GF-D8 (cell line): ENCODE measurements at regions not wholly inside any gene's neighbourhood (a gene's known extent, or its start where the extent isn't known, plus 50 kb on each side); places are given as distances from the start of the nearest gene placed in this dataset.
"Not testable (repeated sequence)": the region's sequence is repeated elsewhere in the genome, so short reads cannot be mapped to it uniquely, and the experiment has no call there.

Experiments used
- DNase-seq: peaks from one replicate; lab custom pipeline; 2025; lab: John Stamatoyannopoulos, UW

DNA sequence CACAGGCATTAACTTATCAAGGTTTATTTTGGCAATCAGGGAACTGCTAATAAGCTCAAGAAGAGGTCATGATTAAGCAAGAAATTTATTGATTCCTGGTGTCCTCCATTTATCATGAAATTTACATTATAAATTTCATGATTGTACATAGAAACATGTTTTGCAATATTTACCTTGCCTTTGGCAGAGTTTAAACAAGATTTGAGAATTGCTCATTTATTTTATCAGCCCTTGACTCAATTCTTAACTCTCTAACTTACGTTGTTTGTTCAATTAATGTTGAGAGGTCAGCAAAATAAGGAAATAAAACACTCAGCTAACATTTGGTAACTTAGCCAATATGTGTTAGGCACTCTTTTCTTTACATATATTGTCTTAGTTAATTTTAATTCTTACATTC lies 286.6 kb downstream of the SLC7A11 start:
- no peak for DNase-seq

- DNase-seq, result no peak
These were observed 290.0 kb downstream of the SLC7A11 start for GRCh38 chr4:137952116-137952515.

DNA sequence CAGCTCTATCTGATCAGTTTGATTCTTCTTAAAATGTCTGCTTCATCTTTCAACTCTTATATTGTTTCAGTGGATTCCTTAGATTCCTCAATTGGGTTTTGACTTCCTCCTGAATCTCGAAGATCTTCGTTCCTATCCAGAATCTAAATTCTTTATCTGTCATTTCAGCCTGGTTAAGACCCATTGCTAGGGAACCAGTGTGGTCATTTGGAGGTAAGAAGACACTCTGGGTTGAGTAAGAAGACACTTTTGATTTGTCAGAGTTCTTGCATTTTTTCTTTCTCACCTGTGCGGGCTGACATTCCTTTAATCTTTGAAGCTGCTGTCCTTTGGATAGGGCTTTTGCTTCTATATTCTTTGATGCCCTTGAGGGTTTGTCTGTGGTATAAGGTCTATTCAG lies 291.9 kb downstream of the SLC7A11 start:
- DNase-seq, result no peak

GRCh38 chr4:137949746-137950145 lies 292.4 kb downstream of the SLC7A11 start:
- DNase-seq, result no peak

GRCh38 chr4:137946453-137947174 lies 295.5 kb downstream of the SLC7A11 start:
- DNase-seq, result no peak

GRCh38 chr4:137942815-137943214 lies 299.3 kb downstream of the SLC7A11 start:
- DNase-seq, result not testable (repeated sequence)

GRCh38 chr4:137942015-137942515 lies 300.1 kb downstream of the SLC7A11 start:
- DNase-seq, result not testable (repeated sequence)

DNA sequence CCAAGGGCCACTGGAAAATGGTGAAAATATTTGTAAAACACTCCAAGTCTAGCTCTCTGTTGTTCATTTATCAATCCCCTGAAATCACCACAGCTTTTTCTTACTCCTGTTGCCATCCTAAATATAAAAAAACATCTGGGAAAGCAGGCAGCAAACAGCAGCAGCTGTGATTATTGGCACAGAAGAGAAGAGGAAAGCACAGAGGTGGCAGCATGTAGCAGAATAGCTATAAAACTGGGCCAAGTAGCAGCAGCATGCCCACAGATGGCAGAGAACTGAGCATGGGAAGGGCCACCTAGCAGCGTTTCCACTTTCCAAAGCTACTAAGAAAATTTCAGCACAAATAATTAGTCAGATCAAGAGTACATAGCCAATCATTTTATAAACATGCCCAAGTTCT lies 307.2 kb downstream of the SLC7A11 start:
- DNase-seq, result no peak

DNA sequence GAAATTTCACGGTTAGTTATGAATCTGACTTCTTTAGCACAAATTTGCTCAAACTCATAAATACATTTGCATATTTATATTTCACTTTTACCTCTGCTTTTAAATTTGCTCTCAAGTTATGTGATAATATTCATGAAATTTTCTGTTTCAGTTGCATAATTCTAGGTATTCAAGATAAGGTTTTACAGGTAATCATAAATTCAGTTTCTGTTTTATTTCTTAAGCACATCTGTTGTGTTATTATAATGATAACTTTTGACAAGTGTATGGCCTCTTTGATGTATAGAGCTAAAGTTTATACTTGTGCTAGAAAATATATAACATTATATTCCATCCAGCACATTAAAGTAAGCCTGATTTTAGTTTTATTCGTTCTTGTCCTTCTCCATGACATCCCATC lies 308.1 kb downstream of the SLC7A11 start:
- no peak for DNase-seq

GRCh38 chr4:137927972-137928371 lies 314.2 kb downstream of the SLC7A11 start:
- no peak for DNase-seq

DNA sequence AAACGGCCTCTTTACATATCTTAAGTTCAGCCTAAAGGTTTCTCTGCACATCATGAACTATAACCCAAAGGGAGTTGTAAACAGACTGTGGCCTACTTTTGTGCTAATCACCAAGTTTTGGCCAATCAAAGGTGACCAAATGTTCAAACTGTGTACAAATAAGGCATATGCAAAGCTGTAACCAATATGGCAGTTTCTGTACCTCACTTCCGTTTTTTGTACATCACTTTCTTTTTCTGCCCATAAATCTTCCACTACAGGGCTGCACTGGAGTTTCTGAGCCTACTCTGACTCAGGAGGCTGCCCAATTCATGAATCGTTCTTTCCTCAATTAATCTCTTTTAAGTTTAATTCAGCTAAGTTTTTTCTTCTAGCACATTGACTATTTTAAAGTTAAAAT lies 318.7 kb downstream of the SLC7A11 start:
- no peak for DNase-seq

DNA sequence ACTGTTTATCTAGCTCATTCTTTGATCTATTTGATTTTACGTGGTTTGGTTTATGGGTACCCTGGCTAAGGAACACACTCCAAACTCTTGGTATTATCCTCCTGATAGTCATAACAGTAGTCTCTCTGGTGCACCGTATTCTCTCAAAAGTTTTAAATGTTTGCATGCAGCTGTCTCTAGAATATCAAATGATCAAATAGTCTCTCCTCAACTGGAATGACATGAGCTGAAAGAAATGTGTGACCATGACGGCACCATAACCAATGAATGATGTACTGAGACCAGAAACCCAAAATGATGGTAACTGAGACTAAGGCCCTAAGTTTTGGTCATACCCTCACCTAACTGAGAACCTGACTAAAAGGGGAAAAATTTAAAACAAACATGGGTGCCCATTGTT lies 319.4 kb downstream of the SLC7A11 start:
- DNase-seq, result no peak

GRCh38 chr4:137909529-137910309 lies 332.4 kb downstream of the SLC7A11 start:
- no peak for DNase-seq

- no peak for DNase-seq
These were observed 336.2 kb downstream of the SLC7A11 start for GRCh38 chr4:137905930-137906329.

DNA sequence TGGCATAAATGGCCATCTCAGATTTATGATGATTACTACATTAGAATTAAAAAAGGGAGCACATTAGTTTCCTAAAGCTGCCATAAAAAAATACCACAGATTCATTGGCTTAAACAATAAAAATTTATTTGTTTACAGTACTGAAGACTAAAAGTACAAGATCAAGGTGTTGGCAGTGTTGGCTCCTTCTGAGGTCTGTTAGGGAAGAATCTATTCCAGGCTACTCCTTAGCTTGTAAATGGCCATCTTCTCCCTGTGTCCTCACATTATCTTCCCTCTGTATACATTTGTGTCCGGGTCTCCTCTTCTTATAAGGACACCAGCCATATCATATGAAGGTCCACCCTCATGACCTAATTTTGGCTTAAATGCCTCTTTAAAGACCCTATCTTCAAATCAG lies 341.0 kb downstream of the SLC7A11 start:
- no peak for DNase-seq

GRCh38 chr4:137896221-137896737 lies 345.9 kb downstream of the SLC7A11 start:
- DNase-seq, result no peak

GRCh38 chr4:137895515-137895914 lies 346.6 kb downstream of the SLC7A11 start:
- DNase-seq, result not testable (repeated sequence)

- no peak for DNase-seq
These were observed 350.0 kb downstream of the SLC7A11 start for GRCh38 chr4:137892134-137892533.

DNA sequence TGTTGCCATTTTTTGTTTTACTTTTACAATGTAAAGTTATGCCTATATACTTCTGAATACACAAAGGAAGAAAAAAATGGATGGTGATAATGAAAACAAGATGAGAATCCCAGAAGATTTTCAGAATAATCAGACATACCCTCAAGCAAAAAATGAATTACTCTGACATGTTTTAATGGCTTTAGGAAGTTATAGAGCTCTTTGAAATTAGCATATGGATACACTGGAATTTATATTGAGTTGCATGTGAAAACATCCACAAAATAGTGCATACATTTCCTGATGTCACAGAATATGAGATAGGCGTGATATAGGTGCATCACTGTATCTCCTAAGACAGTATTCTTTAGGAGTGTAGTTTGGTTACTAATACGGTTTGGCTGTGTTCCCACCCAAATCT lies 351.3 kb downstream of the SLC7A11 start:
- DNase-seq, result no peak

DNA sequence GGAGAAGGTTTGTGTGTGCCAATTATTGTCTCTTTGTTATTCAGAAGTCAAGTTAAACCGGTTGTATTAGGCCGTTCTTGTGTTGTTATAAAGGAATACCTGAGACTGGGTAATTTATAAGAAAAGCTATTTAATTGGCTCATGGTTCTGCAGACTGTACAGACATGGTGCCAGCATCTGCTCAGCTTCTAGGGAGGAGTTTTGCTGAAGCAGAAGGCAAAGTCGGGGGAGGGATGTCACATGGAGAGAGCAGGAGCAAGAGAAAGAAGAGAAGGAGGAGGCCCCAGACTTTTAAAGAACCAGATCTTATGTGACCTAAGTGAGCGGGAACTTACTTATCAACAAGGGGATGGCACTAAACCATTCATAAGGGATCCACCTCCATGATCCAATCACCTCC lies 349.3 kb upstream of the PCDH18 start:
- DNase-seq, result no peak

DNA sequence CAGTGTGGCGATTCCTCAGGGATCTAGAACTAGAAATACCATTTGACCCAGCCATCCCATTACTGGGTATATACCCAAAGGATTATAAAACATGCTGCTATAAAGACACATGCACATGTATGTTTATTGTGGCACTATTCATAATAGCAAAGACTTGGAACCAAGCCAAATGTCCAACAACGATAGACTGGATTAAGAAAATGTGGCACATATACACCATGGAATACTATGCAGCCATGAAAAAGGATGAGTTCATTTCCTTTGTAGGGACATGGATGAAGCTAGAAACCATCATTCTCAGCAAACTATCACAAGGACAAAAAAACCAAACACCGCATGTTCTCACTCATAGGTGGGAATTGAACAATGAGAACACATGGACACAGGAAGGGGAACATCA lies 335.8 kb upstream of the PCDH18 start:
- not testable (repeated sequence) for DNase-seq

DNA sequence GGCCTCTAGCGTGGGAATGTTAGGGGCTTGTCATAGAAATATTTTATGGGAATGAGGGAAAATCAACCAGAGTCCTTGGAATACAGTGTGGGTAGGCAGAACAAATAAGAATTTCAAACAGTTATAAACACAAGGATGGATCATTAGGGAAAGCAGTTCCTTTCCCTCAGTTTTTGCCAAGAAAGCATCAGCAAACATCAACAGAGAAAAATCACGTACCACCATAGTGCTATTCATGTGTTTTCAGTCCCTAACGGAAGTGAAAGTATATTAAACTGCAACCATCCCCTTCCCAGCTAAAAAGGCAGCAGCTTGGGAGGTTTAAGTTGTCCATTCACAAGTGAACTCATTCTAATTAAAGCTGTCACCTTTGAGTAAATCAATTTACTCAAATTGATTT lies 334.4 kb upstream of the PCDH18 start:
- no peak for DNase-seq

DNA sequence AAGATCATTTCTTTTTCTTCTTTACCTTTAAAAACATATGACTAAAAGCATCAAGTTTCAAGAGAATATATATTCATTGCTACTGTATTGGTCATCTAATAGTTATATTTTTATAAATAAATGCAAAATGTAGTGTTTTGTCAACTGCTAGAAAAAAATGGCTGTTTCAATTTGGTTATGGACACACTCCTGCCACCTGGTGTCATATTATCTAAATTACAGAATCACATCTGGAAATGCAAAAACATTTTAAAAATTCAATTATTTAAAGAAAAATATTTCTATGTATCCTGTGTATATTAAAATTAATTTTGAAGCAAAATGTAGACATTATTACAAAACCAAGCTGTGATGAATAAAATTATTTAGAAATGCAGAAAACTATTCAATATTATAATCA lies 329.4 kb upstream of the PCDH18 start:
- DNase-seq, result no peak
